Effector memory CD4-positive, alpha-beta T cell (primary cell): ENCODE measurements at regions not wholly inside any gene's neighbourhood (a gene's known extent, or its start where the extent isn't known, plus 50 kb on each side); places are given as distances from the start of the nearest gene placed in this dataset.

Experiments
- DNase-seq, 3 donors: peaks; one replicate each; pipeline ENCODE4 v3.0.0-alpha.2; 2020
- H3K27ac ChIP-seq: 2 replicates; pipeline ENCODE4 v1.7.0; 2013; ENCODE audit warnings: mild to moderate bottlenecking, low read length, moderate library complexity; ENCODE audit not compliant: insufficient read depth, poor library complexity, severe bottlenecking
- H3K27me3 ChIP-seq: replicated peaks from 2 replicates; pipeline ENCODE4 v1.7.0; 2013; ENCODE audit warnings: mild to moderate bottlenecking, low read length; ENCODE audit not compliant: insufficient read depth, control insufficient read depth, poor library complexity, severe bottlenecking
- H3K36me3 ChIP-seq: 2 replicates; pipeline ENCODE4 v1.7.0; 2013; ENCODE audit warnings: mild to moderate bottlenecking, low read length, moderate library complexity; ENCODE audit not compliant: control insufficient read depth, insufficient read depth
- H3K4me1 ChIP-seq: 2 replicates; pipeline ENCODE4 v1.7.0; 2013; ENCODE audit warnings: low read length, mild to moderate bottlenecking; ENCODE audit not compliant: control insufficient read depth, insufficient read depth, poor library complexity, severe bottlenecking
- H3K4me3 ChIP-seq: 2 replicates; pipeline ENCODE4 v1.7.0; 2013; ENCODE audit warnings: low read length, low read depth, mild to moderate bottlenecking; ENCODE audit not compliant: insufficient read depth, poor library complexity, severe bottlenecking
- H3K9me3 ChIP-seq: 2 replicates; pipeline ENCODE4 v1.7.0; 2013; ENCODE audit warnings: mild to moderate bottlenecking, low read length, moderate library complexity; ENCODE audit not compliant: control insufficient read depth

GRCh38 chrX:42079968-42080367 lies 156.6 kb upstream of the CASK start:
- H3K27me3 ChIP-seq, result no peaks in the 10 kb centered on the region
- no peak overlapping the region for H3K4me3 ChIP-seq
- H3K36me3 ChIP-seq, result no peaks in the 10 kb centered on the region
- H3K9me3 ChIP-seq, result no peaks in the 10 kb centered on the region
- H3K4me1 ChIP-seq, result no peaks in the 10 kb centered on the region
- no peak overlapping the region for H3K27ac ChIP-seq
- DNase-seq, result no peak

GRCh38 chrX:42077675-42078074 lies 154.3 kb upstream of the CASK start:
- H3K27ac ChIP-seq, result no peak overlapping the region
- H3K27me3 ChIP-seq, result no peaks in the 10 kb centered on the region
- H3K4me1 ChIP-seq, result no peaks in the 10 kb centered on the region
- H3K36me3 ChIP-seq, result no peaks in the 10 kb centered on the region
- DNase-seq, result no peak
- H3K9me3 ChIP-seq, result no peaks in the 10 kb centered on the region
- no peak overlapping the region for H3K4me3 ChIP-seq

- Histone ChIP-seq H3K9me3 (no peaks in the 10 kb centered on the region), H3K27ac (no peak overlapping the region), H3K4me3 (no peak overlapping the region), H3K27me3 (no peaks in the 10 kb centered on the region), H3K36me3 (no peaks in the 10 kb centered on the region), H3K4me1 (no peaks in the 10 kb centered on the region)
- DNase-seq, result no peak
Measured at GRCh38 chrX:42075032-42075431, 151.7 kb upstream of the CASK start.

- no peak for DNase-seq
- Histone ChIP-seq H3K27ac (no peak overlapping the region), H3K4me1 (no peaks in the 10 kb centered on the region), H3K9me3 (no peaks in the 10 kb centered on the region), H3K36me3 (no peaks in the 10 kb centered on the region), H3K4me3 (no peak overlapping the region), H3K27me3 (no peaks in the 10 kb centered on the region)
Measured at GRCh38 chrX:42073448-42073847, 150.1 kb upstream of the CASK start.

- Histone ChIP-seq H3K4me1 (no peaks in the 10 kb centered on the region), H3K4me3 (no peak overlapping the region), H3K27ac (no peak overlapping the region), H3K36me3 (no peaks in the 10 kb centered on the region), H3K9me3 (no peaks in the 10 kb centered on the region), H3K27me3 (no peaks in the 10 kb centered on the region)
- DNase-seq, result no peak
Measured at GRCh38 chrX:42070866-42071265, 147.5 kb upstream of the CASK start.

GRCh38 chrX:42054256-42054655 lies 130.9 kb upstream of the CASK start:
- no peaks in the 10 kb centered on the region for H3K36me3 ChIP-seq
- no peak overlapping the region for H3K27ac ChIP-seq
- no peaks in the 10 kb centered on the region for H3K27me3 ChIP-seq
- DNase-seq, result no peak
- no peaks in the 10 kb centered on the region for H3K9me3 ChIP-seq
- H3K4me1 ChIP-seq, result no peaks in the 10 kb centered on the region
- no peak overlapping the region for H3K4me3 ChIP-seq

- Histone ChIP-seq H3K9me3 (no peaks in the 10 kb centered on the region), H3K27ac (no peak overlapping the region), H3K4me1 (no peaks in the 10 kb centered on the region), H3K4me3 (no peak overlapping the region), H3K36me3 (no peaks in the 10 kb centered on the region), H3K27me3 (no peaks in the 10 kb centered on the region)
- DNase-seq, result no peak
Measured at GRCh38 chrX:42050345-42050744, 127.0 kb upstream of the CASK start.

- Histone ChIP-seq H3K36me3 (no peaks in the 10 kb centered on the region), H3K4me1 (no peaks in the 10 kb centered on the region), H3K9me3 (no peaks in the 10 kb centered on the region), H3K4me3 (no peak overlapping the region), H3K27me3 (no peaks in the 10 kb centered on the region), H3K27ac (no peak overlapping the region)
- no peak for DNase-seq
Measured at GRCh38 chrX:42047886-42048285, 124.5 kb upstream of the CASK start.

GRCh38 chrX:42028109-42028508 lies 104.8 kb upstream of the CASK start:
- no peak overlapping the region for H3K27ac ChIP-seq
- no peaks in the 10 kb centered on the region for H3K9me3 ChIP-seq
- no peak overlapping the region for H3K4me3 ChIP-seq
- no peaks in the 10 kb centered on the region for H3K36me3 ChIP-seq
- no peak for DNase-seq
- no peaks in the 10 kb centered on the region for H3K4me1 ChIP-seq
- H3K27me3 ChIP-seq, result no peaks in the 10 kb centered on the region

GRCh38 chrX:42027367-42028000 lies 104.1 kb upstream of the CASK start:
- Histone ChIP-seq H3K9me3 (no peaks in the 10 kb centered on the region), H3K4me1 (no peaks in the 10 kb centered on the region), H3K27me3 (no peaks in the 10 kb centered on the region), H3K27ac (no peak overlapping the region), H3K4me3 (no peak overlapping the region), H3K36me3 (no peaks in the 10 kb centered on the region)
- DNase-seq, result no peak
